ENCODE measurements at regions not wholly inside any gene's neighbourhood (a gene's known extent, or its start where the extent isn't known, plus 50 kb on each side); places are given as distances from the start of the nearest gene placed in this dataset.

DNA sequence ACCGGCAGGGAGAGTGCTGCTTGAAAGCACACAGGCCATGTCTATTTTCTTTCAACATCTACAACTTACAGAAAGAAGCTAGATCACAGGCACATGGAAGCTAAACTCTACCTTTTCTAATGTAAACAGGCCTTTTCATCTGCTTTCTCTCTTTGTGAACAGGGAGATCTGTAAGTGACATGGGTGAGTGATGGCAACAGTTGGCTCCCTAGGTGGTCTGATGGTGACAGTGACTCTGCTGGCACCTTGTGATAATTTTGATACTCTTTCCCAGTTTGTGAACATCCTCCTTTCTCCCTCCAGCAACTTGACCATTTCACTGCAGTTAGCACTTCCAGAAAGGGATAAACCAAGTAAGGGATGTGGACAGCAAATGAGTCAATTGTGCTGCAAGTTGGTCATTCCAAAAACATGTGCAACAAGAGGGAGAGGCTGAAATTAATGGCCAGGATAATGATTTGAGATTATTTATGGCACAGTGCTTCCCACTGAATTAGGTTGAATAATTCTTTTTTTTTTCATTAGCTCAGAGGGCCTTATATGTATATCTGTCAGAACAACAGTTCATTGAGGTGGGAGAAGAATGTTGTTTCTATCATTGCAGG, 89.5 kb downstream of the XCL2 start:
- no peaks in the 10 kb centered on the region for H3K36me3 ChIP-seq (replicated peaks in 1 of 2; ENCODE audit: control insufficient read depth in 1 of 2, insufficient read depth in 2 of 2, low read length in 2 of 2)
- TF ChIP-seq, protein P1, sequence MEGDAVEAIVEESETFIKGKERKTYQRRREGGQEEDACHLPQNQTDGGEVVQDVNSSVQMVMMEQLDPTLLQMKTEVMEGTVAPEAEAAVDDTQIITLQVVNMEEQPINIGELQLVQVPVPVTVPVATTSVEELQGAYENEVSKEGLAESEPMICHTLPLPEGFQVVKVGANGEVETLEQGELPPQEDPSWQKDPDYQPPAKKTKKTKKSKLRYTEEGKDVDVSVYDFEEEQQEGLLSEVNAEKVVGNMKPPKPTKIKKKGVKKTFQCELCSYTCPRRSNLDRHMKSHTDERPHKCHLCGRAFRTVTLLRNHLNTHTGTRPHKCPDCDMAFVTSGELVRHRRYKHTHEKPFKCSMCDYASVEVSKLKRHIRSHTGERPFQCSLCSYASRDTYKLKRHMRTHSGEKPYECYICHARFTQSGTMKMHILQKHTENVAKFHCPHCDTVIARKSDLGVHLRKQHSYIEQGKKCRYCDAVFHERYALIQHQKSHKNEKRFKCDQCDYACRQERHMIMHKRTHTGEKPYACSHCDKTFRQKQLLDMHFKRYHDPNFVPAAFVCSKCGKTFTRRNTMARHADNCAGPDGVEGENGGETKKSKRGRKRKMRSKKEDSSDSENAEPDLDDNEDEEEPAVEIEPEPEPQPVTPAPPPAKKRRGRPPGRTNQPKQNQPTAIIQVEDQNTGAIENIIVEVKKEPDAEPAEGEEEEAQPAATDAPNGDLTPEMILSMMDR (IDR thresholded peaks at IDR 0.05) = no peak
- Mint-ChIP-seq H3K4me1 (peaks cover 5% of the 10 kb centered on the region), H3K9me3 (peaks cover 11 to 21% (median 14%) of the 10 kb centered on the region in 7 donors), H3K4me3 (no peak overlapping the region), H3K27ac (no peak overlapping the region), H3K27me3 (ENCODE audit: low read depth in 3 of 3) (peaks cover 0 to 3% (median 1%) of the 10 kb centered on the region in 3 donors), H3K36me3 (peaks cover 0 to 2% of the 10 kb centered on the region in 2 donors)
- no peaks in the 10 kb centered on the region for H3K4me1 ChIP-seq (ENCODE audit: control insufficient read depth in 1 of 2, insufficient read depth in 2 of 2, low read length in 2 of 2)
- no peak overlapping the region for H3K4me2 ChIP-seq (replicated peaks; ENCODE audit: extremely low read depth, low read length, poor library complexity, severe bottlenecking)
- no peaks in the 10 kb centered on the region for H4K20me1 ChIP-seq (ENCODE audit: insufficient read depth, low read length)
- H3K27ac ChIP-seq (ENCODE audit: low read depth in 1 of 2, low read length in 2 of 2) = no peak overlapping the region
- WGBS (ENCODE audit: insufficient coverage) = no CpG with 5 or more reads among the region's 1 CpG
- H3K4me3 ChIP-seq (replicated peaks in 1 of 3; ENCODE audit: low read depth in 2 of 3, low read length in 3 of 3) = no peak overlapping the region
- DNase-seq = no peak
- H3K79me2 ChIP-seq (ENCODE audit: insufficient read depth, low read length) = no peaks in the 10 kb centered on the region
- H3K9me3 ChIP-seq (replicated peaks in 1 of 2; ENCODE audit: control insufficient read depth in 1 of 2, insufficient read depth in 1 of 2, low read length in 2 of 2) = peaks cover 9 to 10% of the 10 kb centered on the region in 2 donors
- intact Hi-C loops (cut with micrococcal nuclease) = no loop called here
- no peak overlapping the region for H3K9ac ChIP-seq (ENCODE audit: insufficient read depth, low read length, poor library complexity, severe bottlenecking)
- H3K27me3 ChIP-seq (ENCODE audit: control insufficient read depth in 2 of 2, insufficient read depth in 2 of 2, low read length in 2 of 2) = no peaks in the 10 kb centered on the region
- H2AFZ ChIP-seq (ENCODE audit: insufficient read depth, low read depth, low read length, poor library complexity, severe bottlenecking) = no peak overlapping the region

DNA sequence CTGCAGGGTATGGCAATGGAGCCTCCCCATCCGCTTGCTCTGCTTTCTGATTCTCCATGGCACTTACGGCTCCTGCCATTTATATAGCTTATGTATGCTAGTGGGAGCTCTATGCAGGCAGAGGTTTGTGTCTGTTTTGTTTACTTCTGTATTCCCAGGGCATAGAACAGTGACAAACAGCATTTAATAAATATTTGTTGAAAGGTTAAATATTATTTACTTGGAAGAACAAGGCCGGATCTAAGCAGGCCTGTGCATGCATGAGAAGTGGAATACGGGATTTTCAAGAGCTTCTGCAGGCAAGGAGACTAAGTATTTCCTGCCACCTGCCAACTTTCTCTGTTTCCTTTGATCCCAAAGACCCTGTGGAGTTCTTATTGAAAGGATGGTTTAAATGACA, 90.7 kb downstream of the XCL2 start:
- no peak for DNase-seq
- no peaks in the 10 kb centered on the region for H3K79me2 ChIP-seq (ENCODE audit: insufficient read depth, low read length)
- no peaks in the 10 kb centered on the region for H3K36me3 ChIP-seq (replicated peaks in 1 of 2; ENCODE audit: control insufficient read depth in 1 of 2, insufficient read depth in 2 of 2, low read length in 2 of 2)
- H3K4me1 ChIP-seq (ENCODE audit: control insufficient read depth in 1 of 2, insufficient read depth in 2 of 2, low read length in 2 of 2) = no peaks in the 10 kb centered on the region
- no peak overlapping the region for H3K4me3 ChIP-seq (replicated peaks in 1 of 3; ENCODE audit: low read depth in 2 of 3, low read length in 3 of 3)
- peaks cover 0 to 3% (median 1%) of the 10 kb centered on the region in 3 donors for H3K27me3 Mint-ChIP-seq (ENCODE audit: low read depth in 3 of 3)
- H3K4me2 ChIP-seq (replicated peaks; ENCODE audit: extremely low read depth, low read length, poor library complexity, severe bottlenecking) = no peak overlapping the region
- H3K27ac Mint-ChIP-seq = no peak overlapping the region
- TF ChIP-seq, protein P1 (IDR thresholded peaks at IDR 0.05) = no peak
- no peaks in the 10 kb centered on the region for H3K27me3 ChIP-seq (ENCODE audit: control insufficient read depth in 2 of 2, insufficient read depth in 2 of 2, low read length in 2 of 2)
- H3K4me3 Mint-ChIP-seq = no peak overlapping the region
- peaks cover 7% of the 10 kb centered on the region for H3K4me1 Mint-ChIP-seq
- WGBS (ENCODE audit: insufficient coverage) = no CpG with 5 or more reads among the region's 4 CpGs
- H4K20me1 ChIP-seq (ENCODE audit: insufficient read depth, low read length) = no peaks in the 10 kb centered on the region
- intact Hi-C loops (cut with micrococcal nuclease) = no loop called here
- peaks cover 11 to 17% (median 14%) of the 10 kb centered on the region in 7 donors for H3K9me3 Mint-ChIP-seq
- H3K36me3 Mint-ChIP-seq = peaks cover 0 to 2% of the 10 kb centered on the region in 2 donors
- no peak overlapping the region for H3K9ac ChIP-seq (ENCODE audit: insufficient read depth, low read length, poor library complexity, severe bottlenecking)
- H3K27ac ChIP-seq (ENCODE audit: low read depth in 1 of 2, low read length in 2 of 2) = no peak overlapping the region
- H2AFZ ChIP-seq (ENCODE audit: insufficient read depth, low read depth, low read length, poor library complexity, severe bottlenecking) = no peak overlapping the region
- peaks cover 9 to 10% of the 10 kb centered on the region in 2 donors for H3K9me3 ChIP-seq (replicated peaks in 1 of 2; ENCODE audit: control insufficient read depth in 1 of 2, insufficient read depth in 1 of 2, low read length in 2 of 2)

Measured in CD14-positive monocyte (primary cell).